Ishikawa (cell line): ENCODE measurements at regions not wholly inside any gene's neighbourhood (a gene's known extent, or its start where the extent isn't known, plus 50 kb on each side); places are given as distances from the start of the nearest gene placed in this dataset.

Experiments used
- EP300 ChIP-seq: IDR thresholded peaks from 2 replicates; pipeline ENCODE4 v1.6.1; 2012; ENCODE audit warnings: borderline replicate concordance
- MAX ChIP-seq: IDR thresholded peaks from 2 replicates; pipeline ENCODE4 v1.6.1; 2012

- no peak for TF ChIP-seq EP300
- TF ChIP-seq MAX, result no peak
Measured at GRCh38 chr2:147482916-147483669, 361.7 kb upstream of the ACVR2A start.
